ENCODE measurements at regions not wholly inside any gene's neighbourhood (a gene's known extent, or its start where the extent isn't known, plus 50 kb on each side); places are given as distances from the start of the nearest gene placed in this dataset.

- DNase-seq (ENCODE audit: low read depth in 2 of 3, low spot score in 2 of 3), result no peak
Measured at GRCh38 chr5:142508591-142508990, 177.3 kb downstream of the FGF1 start.

GRCh38 chr5:142507531-142508372, 178.1 kb downstream of the FGF1 start:
- no peak for DNase-seq (ENCODE audit: low read depth in 2 of 3, low spot score in 2 of 3)

GRCh38 chr5:142506756-142507155, 179.1 kb downstream of the FGF1 start:
- DNase-seq (ENCODE audit: low read depth in 2 of 3, low spot score in 2 of 3), result no peak

GRCh38 chr5:142506046-142506445, 179.8 kb downstream of the FGF1 start:
- DNase-seq (ENCODE audit: low read depth in 2 of 3, low spot score in 2 of 3), result no peak

DNA sequence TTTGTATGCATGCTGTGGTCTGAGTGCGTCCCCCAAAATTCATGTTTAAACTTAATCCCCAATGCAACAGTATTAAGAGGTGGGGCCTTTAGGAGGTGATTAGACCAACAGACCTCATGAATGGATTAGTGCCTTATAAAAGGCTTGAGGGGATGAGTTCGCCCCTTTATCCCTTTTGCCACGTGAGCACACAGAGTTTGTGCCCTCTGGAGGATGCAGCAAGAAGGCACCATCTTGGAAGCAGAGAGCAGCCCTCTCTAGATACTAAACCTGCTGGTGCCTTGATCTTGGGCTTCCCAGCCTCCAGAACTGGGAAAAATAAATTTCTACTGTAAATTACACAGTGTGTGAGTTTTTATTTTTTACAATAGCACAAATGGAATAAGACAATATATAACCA, 177.1 kb upstream of the SPRY4 start:
- DNase-seq (ENCODE audit: low read depth in 2 of 3, low spot score in 2 of 3), result no peak

DNA sequence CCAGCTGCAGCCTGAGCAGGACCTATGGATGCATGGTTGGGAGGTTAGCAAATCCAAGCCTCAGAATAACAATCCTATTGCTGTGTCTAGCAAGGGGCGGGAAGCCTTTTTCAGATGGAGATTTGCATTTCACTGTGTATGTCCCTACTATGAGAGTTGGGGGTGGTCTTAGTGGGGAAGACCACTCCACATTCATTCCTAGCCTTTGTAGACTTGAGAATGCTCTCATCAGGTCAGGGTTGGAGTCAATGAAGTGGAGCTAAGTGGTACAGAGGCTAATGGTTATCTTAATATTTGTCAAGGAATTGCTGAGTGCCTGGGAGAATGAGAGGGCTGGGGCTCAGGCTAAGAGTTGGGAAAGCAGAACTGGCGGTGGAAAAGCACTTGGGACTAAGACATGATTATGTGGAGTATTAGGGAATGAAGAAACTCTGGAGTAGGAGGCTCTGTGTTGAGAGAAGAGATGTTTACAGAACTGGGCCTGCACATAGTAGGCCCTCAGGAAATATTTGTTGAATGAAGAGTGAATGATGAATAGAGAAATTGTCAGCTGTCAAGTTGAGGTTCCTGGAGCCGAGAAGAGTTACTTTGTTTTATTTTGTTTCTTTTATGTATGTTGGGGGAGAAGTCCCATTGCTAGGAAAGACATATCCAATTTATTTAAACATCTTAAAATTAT, 175.5 kb upstream of the SPRY4 start:
- DNase-seq (ENCODE audit: low read depth in 2 of 3, low spot score in 2 of 3), result no peak

DNA sequence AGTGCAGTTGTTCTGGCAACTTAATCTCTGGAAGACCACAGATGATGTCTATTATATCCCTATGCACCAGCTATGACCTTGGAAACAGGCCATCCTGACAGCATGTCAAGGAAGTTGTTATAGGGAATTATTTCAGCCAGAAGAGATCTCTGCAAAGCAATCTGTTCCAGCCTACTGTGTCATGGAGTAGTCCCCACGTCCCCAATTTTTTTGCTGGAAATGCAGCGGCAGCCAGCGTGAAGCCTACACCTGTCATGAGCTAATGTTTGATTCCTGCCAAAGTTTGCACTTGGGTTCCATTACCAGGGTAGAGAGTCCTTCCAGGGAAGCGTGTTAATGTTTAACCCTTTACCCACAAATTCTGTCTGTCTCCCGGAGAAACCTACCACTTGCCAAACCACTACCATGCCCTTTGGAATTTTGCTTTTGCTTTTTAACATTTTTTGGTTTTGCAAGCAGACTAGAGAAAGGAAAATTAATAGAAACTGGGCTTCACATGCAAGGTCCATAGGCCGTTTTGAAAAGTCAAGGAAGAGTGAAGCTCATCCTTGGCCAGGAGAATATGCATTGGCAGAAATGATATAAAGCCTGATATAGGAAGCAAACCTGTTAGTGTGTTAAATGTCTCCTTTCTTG, 174.9 kb upstream of the SPRY4 start:
- DNase-seq (ENCODE audit: low read depth in 2 of 3, low spot score in 2 of 3), result no peak

DNA sequence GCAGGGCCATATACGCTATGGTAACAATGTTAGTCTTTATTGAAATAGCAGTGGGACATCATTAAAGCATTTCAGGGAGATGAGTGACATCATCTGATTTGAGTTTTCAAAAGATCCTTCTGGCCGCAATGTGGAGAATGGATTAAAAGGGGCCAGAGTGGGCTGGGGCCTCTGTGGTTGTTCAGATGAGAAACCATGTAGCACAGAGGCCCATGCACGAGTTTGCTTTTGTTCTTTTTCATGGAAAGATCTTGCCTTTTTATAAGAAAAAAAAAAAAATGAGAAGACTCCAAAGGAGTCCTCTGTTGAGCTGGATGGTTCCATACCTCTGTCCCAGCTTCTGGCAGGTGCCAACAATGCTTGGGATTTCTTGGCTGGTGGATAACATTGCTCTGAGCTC, 173.5 kb upstream of the SPRY4 start:
- DNase-seq (ENCODE audit: low read depth in 2 of 3, low spot score in 2 of 3), result no peak

- DNase-seq (ENCODE audit: low read depth in 2 of 3, low spot score in 2 of 3), result no peak
Measured at GRCh38 chr5:142495531-142495930, 170.7 kb upstream of the SPRY4 start.

DNA sequence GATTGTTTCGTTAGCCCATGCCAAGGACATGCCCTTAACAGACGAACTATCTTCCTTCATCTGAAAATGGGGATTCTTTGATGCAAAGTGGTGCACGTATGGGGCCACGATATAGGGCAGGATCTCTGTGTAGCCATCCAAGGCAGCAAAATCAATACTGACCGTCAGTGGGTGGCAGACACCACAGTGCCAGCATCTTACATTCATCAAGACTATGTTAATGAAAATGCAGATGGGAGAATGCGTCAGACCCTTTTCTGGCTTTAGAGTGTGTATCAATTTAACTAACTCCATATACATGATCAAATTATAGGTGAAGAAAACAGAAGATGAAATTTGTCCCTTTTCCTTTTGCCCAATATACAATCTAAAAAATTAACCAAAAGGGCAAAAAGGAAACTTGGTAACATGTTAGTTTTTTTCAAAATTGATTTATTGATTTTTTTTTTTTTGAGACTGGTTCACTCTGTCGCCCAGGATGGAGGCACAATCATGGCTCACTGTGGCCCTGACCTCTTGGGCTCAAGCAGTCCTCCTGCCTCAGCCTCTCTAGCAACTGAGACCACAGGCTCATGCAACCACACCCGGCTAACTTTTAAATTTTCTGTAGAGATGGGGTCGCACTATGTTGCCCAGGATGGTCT, 169.2 kb upstream of the SPRY4 start:
- no peak for DNase-seq (ENCODE audit: low read depth in 2 of 3, low spot score in 2 of 3)

DNA sequence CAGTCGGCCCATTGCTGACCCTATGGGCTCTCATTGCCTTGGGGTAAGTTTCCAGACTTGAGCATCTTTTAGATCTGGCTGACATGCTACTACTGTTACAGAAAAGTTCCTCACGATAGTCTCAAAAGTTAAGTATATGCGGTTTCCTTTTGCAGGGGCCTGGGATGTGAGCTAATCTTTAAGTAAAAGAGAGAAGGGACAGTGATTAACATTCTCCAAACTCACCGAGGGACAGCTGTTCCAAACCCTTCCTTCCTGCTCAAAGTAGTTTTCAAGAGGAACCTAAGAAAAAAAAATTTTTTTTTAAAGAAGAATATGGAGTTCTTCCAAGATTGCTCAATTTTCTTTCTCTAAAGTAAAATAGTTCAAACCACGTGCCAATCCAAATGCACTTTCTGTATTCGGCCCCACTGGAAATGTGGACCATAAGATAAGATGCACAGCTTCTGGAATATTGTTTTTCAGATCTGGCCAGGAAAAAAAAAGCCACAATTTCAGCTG, 168.0 kb upstream of the SPRY4 start:
- no peak for DNase-seq (ENCODE audit: low read depth in 2 of 3, low spot score in 2 of 3)

DNA sequence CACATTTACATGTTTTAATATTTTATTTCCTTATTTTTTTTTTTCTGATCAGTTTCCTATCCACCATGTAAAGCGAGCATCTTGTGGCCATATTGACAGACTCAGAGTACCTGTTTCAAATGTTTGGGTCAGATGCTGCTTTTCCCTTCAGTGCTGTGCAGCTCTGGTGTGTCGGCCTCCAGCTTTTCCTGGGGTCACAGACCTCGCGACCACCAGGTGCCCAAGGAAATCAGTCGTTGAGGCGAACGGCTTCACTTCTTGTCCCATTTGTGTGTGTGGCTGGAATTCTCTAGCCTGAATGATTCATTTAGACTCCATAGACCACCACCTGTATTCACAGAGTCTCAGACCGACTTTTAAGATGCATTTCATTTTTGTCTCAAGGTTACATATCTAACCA, 166.9 kb upstream of the SPRY4 start:
- DNase-seq (ENCODE audit: low read depth in 2 of 3, low spot score in 2 of 3), result no peak

DNA sequence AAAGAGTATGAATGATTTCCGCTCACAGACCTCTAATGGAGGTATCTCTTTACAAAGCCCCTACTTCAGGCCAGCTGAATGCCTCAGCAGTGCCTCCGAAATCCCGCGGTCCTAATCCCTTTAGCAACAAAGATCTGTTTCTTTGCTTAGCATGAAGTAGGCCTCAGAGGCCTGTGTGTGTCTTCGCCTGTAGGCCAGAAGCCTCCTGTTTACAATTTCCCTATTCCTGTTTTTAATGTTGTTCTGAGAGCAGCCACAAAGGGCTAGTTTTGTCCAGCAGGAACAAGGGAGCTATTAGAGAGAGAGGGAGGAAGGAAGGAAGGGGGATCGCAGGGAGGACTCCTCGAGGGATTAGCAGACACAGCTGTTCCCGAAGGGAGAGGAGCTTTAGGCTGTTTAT, 166.4 kb upstream of the SPRY4 start:
- DNase-seq (ENCODE audit: low read depth in 2 of 3, low spot score in 2 of 3), result no peak

DNA sequence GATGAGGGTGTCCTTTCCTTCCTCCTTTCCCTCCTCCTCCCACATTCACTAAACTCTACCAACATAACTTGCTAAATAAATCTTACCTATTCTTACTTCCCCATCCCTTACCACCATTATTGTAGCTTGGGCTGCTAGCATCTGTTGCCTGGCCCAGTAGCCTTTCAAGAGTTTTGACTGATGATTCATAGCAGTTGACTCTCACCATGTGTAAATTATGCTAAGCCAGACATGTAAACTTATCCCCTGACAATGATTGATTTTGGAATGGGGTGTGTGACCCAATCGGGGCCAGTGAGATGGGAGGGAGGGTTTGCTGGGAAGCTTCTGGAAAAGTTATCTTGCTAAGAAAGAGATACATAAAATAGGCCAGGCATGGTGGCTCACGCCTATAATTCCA, 161.8 kb upstream of the SPRY4 start:
- no peak for DNase-seq (ENCODE audit: low read depth in 2 of 3, low spot score in 2 of 3)

GRCh38 chr5:142486020-142486419, 161.2 kb upstream of the SPRY4 start:
- DNase-seq (ENCODE audit: low read depth in 2 of 3, low spot score in 2 of 3), result no peak

GRCh38 chr5:142484821-142485387, 160.1 kb upstream of the SPRY4 start:
- DNase-seq (ENCODE audit: low read depth in 2 of 3, low spot score in 2 of 3), result no peak

GRCh38 chr5:142482207-142482606, 157.4 kb upstream of the SPRY4 start:
- DNase-seq (ENCODE audit: low read depth in 2 of 3, low spot score in 2 of 3), result no peak

- DNase-seq (ENCODE audit: low read depth in 2 of 3, low spot score in 2 of 3), result no peak
Measured at GRCh38 chr5:142481410-142481809, 156.6 kb upstream of the SPRY4 start.

- no peak for DNase-seq (ENCODE audit: low read depth in 2 of 3, low spot score in 2 of 3)
Measured at GRCh38 chr5:142479854-142480519, 155.2 kb upstream of the SPRY4 start.

- no peak for DNase-seq (ENCODE audit: low read depth in 2 of 3, low spot score in 2 of 3)
Measured at GRCh38 chr5:142479150-142479549, 154.3 kb upstream of the SPRY4 start.

GRCh38 chr5:142478113-142478512, 153.3 kb upstream of the SPRY4 start:
- DNase-seq (ENCODE audit: low read depth in 2 of 3, low spot score in 2 of 3), result no peak
